ENCODE measurements at regions not wholly inside any gene's neighbourhood (a gene's known extent, or its start where the extent isn't known, plus 50 kb on each side); places are given as distances from the start of the nearest gene placed in this dataset.

- POLR2A ChIA-PET (ENCODE audit: partially characterized antibody): no interaction called here
- H4K91ac ChIP-seq (replicated peaks; ENCODE audit: insufficient read length, low read length): no peak overlapping the region
- TF ChIP-seq EP300 (IDR thresholded peaks at IDR 0.05; ENCODE audit: borderline replicate concordance in 1 of 2, low read depth in 2 of 2, low read length in 2 of 2) (no peak), E2F6 (IDR thresholded peaks at IDR 0.05) (no peak), ZNF274 (IDR thresholded peaks at IDR 0.05; ENCODE audit: borderline replicate concordance, extremely low read depth, low read length) (no peak), MAFK (IDR thresholded peaks at IDR 0.05; ENCODE audit: low read depth, low read length) (no peak), ASH2L (IDR thresholded peaks at IDR 0.05; ENCODE audit: low read length) (no peak), EZH2 (IDR thresholded peaks at IDR 0.05; ENCODE audit: low read depth, low read length, severe bottlenecking) (no peak), HDAC6 (IDR thresholded peaks at IDR 0.05; ENCODE audit: low read depth, low read length) (no peak), SIX5 (IDR thresholded peaks at IDR 0.05; ENCODE audit: low read depth, low read length) (no peak), CHD2 (IDR thresholded peaks at IDR 0.05; ENCODE audit: low read length) (no peak), CEBPB (IDR thresholded peaks at IDR 0.05; ENCODE audit: low read depth, low read length) (no peak), SUZ12 (IDR thresholded peaks at IDR 0.05; ENCODE audit: low read length) (no peak), POU5F1 (IDR thresholded peaks at IDR 0.05; ENCODE audit: low read depth, low read length) (no peak), SP4 (IDR thresholded peaks at IDR 0.05; ENCODE audit: low read length) (no peak), GABPA (IDR thresholded peaks at IDR 0.05; ENCODE audit: borderline replicate concordance, insufficient read depth, low read length) (no peak)
These were observed 196.1 kb downstream of the ZNF330 start for GRCh38 chr4:141416677-141417363.

More at GRCh38 chr4:141416677-141417363, 196.1 kb downstream of the ZNF330 start:
- no peak overlapping the region for H2BK15ac ChIP-seq (ENCODE audit: low read length)
- no peak overlapping the region for H3K4me3 ChIP-seq (ENCODE audit: extremely low read depth in 1 of 4, insufficient read depth in 2 of 4, low read depth in 3 of 4, low read length in 4 of 4)
- H3K27ac ChIP-seq (ENCODE audit: low read depth, low read length): no peak overlapping the region
- H2BK5ac ChIP-seq (ENCODE audit: low read depth, low read length): no peak overlapping the region
- no peaks in the 10 kb centered on the region; the same call in 1 of the 2 replicates for H3K23me2 ChIP-seq (ENCODE audit: low read depth, low read length)
- H3K36me3 ChIP-seq (ENCODE audit: control insufficient read depth in 2 of 4, insufficient read depth in 4 of 4, low read length in 3 of 4): no peaks in the 10 kb centered on the region
- H3K14ac ChIP-seq (ENCODE audit: insufficient read length): no peak overlapping the region
- H3K79me2 ChIP-seq (ENCODE audit: control insufficient read depth in 1 of 2, insufficient read depth in 2 of 2, low read length in 2 of 2): no peaks in the 10 kb centered on the region
- H3K79me1 ChIP-seq (ENCODE audit: low read depth, low read length): no peaks in the 10 kb centered on the region
- FAIRE-seq: no peak
- no peak overlapping the region for H2BK12ac ChIP-seq (ENCODE audit: low read depth, low read length)
- H4K20me1 ChIP-seq (replicated peaks in 1 of 2; ENCODE audit: control insufficient read depth in 1 of 2, insufficient read depth in 2 of 2, low read length in 2 of 2): no peaks in the 10 kb centered on the region
- H4K5ac ChIP-seq (ENCODE audit: insufficient read length, low read depth, low read length): no peak overlapping the region
- no peaks in the 10 kb centered on the region for H3K27me3 ChIP-seq (replicated peaks in 1 of 4; ENCODE audit: control insufficient read depth in 3 of 4, extremely low read depth in 1 of 4, insufficient read depth in 3 of 4, low read length in 3 of 4)
- no peak overlapping the region for H2AFZ ChIP-seq (ENCODE audit: low read length)
- no peak overlapping the region for H3K56ac ChIP-seq (replicated peaks; ENCODE audit: insufficient read length, low read depth, low read length)
- no peak overlapping the region for H4K8ac ChIP-seq (ENCODE audit: extremely low read depth, insufficient read depth, low read length)
- WGBS, 2 experiments (ENCODE audit: extremely low coverage in 1 of 2, insufficient coverage in 1 of 2, insufficient read length in 1 of 2, insufficient replicate concordance in 2 of 2, low coverage in 1 of 2, low lambda C conversion rate in 2 of 2, missing lambda C conversion rate in 1 of 2): 93% methylated on average over 4 of the region's 4 CpGs; no CpG with 5 or more reads in 1 of the 2 experiments
- H2AK5ac ChIP-seq (ENCODE audit: low read depth, low read length): no peak overlapping the region
- no peak overlapping the region for H3K4me2 ChIP-seq (ENCODE audit: insufficient read depth in 1 of 2, low read depth in 2 of 2, low read length in 2 of 2)
- DNase-seq (ENCODE audit: low read depth in 1 of 2, low spot score in 2 of 2): no peak
- CTCF ChIA-PET (ENCODE audit: partially characterized antibody): interaction anchor here (1.1 kb wide), 1 partner anchor 9 kb away, joined by 4 read pairs; no protein-coding TSS in a partner anchor
- H3K9me3 ChIP-seq (ENCODE audit: insufficient read depth in 2 of 2, low read depth in 1 of 2, low read length in 1 of 2): no peaks in the 10 kb centered on the region
- no peak overlapping the region for H3K9ac ChIP-seq (replicated peaks in 1 of 4; ENCODE audit: extremely low read depth in 1 of 4, low read depth in 3 of 4, low read length in 3 of 4)
- H2BK120ac ChIP-seq (replicated peaks; ENCODE audit: low read depth, low read length): no peak overlapping the region
- no peaks in the 10 kb centered on the region for H3K4me1 ChIP-seq (replicated peaks in 1 of 4; ENCODE audit: control insufficient read depth in 3 of 4, insufficient read depth in 4 of 4, low read length in 3 of 4)
- H3K18ac ChIP-seq (ENCODE audit: extremely low read depth, low read length): no peak overlapping the region
- H3K23ac ChIP-seq (ENCODE audit: insufficient read length): no peak overlapping the region
- no peak overlapping the region for H2BK20ac ChIP-seq (ENCODE audit: low read length)
- no peak overlapping the region for H3K4ac ChIP-seq (replicated peaks; ENCODE audit: insufficient read length, low read depth, low read length)

Data from H1 (cell line).